ENCODE measurements at regions not wholly inside any gene's neighbourhood (a gene's known extent, or its start where the extent isn't known, plus 50 kb on each side); places are given as distances from the start of the nearest gene placed in this dataset.
"Not testable (repeated sequence)": the region's sequence is repeated elsewhere in the genome, so short reads cannot be mapped to it uniquely, and the experiment has no call there.

- DNase-seq: no peak
Observed at GRCh38 chr11:116360221-116360941, 412.4 kb downstream of the BUD13 start.

GRCh38 chr11:116357784-116358544 lies 414.8 kb downstream of the BUD13 start:
- no peak for DNase-seq

GRCh38 chr11:116356451-116356850 lies 416.3 kb downstream of the BUD13 start:
- no peak for DNase-seq

- DNase-seq: no peak
Observed at GRCh38 chr11:116355104-116355503, 417.7 kb downstream of the BUD13 start.

GRCh38 chr11:116353589-116353988 lies 419.2 kb downstream of the BUD13 start:
- DNase-seq: no peak

- no peak for DNase-seq
Observed at GRCh38 chr11:116352881-116353280, 419.9 kb downstream of the BUD13 start.

GRCh38 chr11:116348226-116348625 lies 424.6 kb downstream of the BUD13 start:
- DNase-seq: no peak

- DNase-seq: no peak
Observed at GRCh38 chr11:116345575-116345974, 427.2 kb downstream of the BUD13 start.

- DNase-seq: no peak
Observed at GRCh38 chr11:116344601-116345000, 428.2 kb downstream of the BUD13 start.

GRCh38 chr11:116343270-116343669 lies 429.5 kb downstream of the BUD13 start:
- no peak for DNase-seq

GRCh38 chr11:116342148-116342547 lies 430.6 kb downstream of the BUD13 start:
- DNase-seq: no peak

GRCh38 chr11:116339306-116340098 lies 433.3 kb downstream of the BUD13 start:
- DNase-seq: no peak

- not testable (repeated sequence) for DNase-seq
Observed at GRCh38 chr11:116338500-116338899, 434.3 kb downstream of the BUD13 start.

GRCh38 chr11:116336540-116336939 lies 436.2 kb downstream of the BUD13 start:
- DNase-seq: no peak

- no peak for DNase-seq
Observed at GRCh38 chr11:116335891-116336290, 436.9 kb downstream of the BUD13 start.

- DNase-seq: no peak
Observed at GRCh38 chr11:116335078-116335477, 437.7 kb downstream of the BUD13 start.

- DNase-seq: no peak
Observed at GRCh38 chr11:116334596-116334995, 438.2 kb downstream of the BUD13 start.

- DNase-seq: no peak
Observed at GRCh38 chr11:116333001-116333535, 439.7 kb downstream of the BUD13 start.

- DNase-seq: no peak
Observed at GRCh38 chr11:116332391-116332790, 440.4 kb downstream of the BUD13 start.

- no peak for DNase-seq
Observed at GRCh38 chr11:116331381-116331780, 441.4 kb downstream of the BUD13 start.

GRCh38 chr11:116330439-116331185 lies 442.2 kb downstream of the BUD13 start:
- DNase-seq: no peak

GRCh38 chr11:116329354-116330090 lies 443.3 kb downstream of the BUD13 start:
- DNase-seq: no peak

Data from EL (cell line).